HL-60 (cell line): ENCODE measurements at regions not wholly inside any gene's neighbourhood (a gene's known extent, or its start where the extent isn't known, plus 50 kb on each side); places are given as distances from the start of the nearest gene placed in this dataset.
"Not testable (repeated sequence)": the region's sequence is repeated elsewhere in the genome, so short reads cannot be mapped to it uniquely, and the experiment has no call there.

Source experiments
- CTCF ChIP-seq: IDR thresholded peaks from one replicate; pipeline ENCODE4 v1.5.1; 2011; ENCODE audit warnings: low read length, control low read depth, inconsistent platforms; ENCODE audit not compliant: insufficient read depth
- GABPA ChIP-seq: IDR thresholded peaks from 2 replicates; pipeline ENCODE4 v1.6.1; 2012; ENCODE audit warnings: low read depth
- POLR2AphosphoS5 ChIP-seq: IDR thresholded peaks from 2 replicates; pipeline ENCODE4 v1.6.1; 2012; ENCODE audit warnings: low read depth
- REST ChIP-seq: IDR thresholded peaks from 2 replicates; pipeline ENCODE4 v1.6.1; 2012; ENCODE audit warnings: low read depth; ENCODE audit not compliant: insufficient replicate concordance
- SPI1 ChIP-seq: IDR thresholded peaks from 2 replicates; pipeline ENCODE4 v1.6.1; 2012; ENCODE audit warnings: low read depth, mild to moderate bottlenecking, borderline replicate concordance

DNA sequence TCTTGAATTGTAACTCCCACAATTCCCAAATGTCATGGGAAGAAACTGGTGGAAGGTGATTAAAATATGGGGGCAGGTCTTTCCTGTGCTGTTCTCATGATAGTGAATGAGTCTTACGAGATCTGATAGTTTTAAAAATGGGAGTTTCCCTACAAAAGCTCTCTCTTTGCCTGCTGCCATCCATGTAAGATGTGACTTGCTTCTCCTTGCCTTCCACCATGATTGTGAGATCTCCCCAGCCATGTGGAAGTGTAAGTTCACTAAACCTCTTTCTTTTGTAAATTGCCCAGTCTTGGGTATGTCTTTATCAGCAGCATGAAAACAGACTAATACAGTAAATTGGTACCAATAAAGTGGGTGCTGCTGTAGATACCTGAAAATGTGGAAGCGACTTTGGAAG, 245.0 kb downstream of the PTGER3 start:
- TF ChIP-seq CTCF, POLR2AphosphoS5, REST, GABPA, SPI1: not testable (repeated sequence)
